ENCODE measurements at regions not wholly inside any gene's neighbourhood (a gene's known extent, or its start where the extent isn't known, plus 50 kb on each side); places are given as distances from the start of the nearest gene placed in this dataset.

DNA sequence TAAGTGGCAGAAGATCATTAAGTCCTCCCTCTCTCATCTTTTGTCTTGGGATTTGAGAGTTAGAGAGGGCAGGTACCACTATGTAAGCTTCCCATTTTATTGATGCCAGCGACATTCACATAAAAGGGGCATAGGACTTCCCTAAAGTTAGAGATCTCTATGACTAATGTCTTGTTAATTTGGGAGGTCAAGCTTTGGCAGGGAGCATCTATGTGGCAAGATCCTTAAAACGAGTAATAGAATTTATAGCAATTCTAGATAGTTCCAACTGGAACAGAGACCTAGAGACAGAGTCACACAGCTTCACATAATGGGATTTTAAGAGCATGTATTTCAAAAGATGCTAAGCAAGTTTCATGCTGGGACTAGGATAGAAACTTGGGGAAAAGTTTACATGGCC, 308.0 kb downstream of the MAP2K6 start:
- DNase-seq = no peak
- no peak overlapping the region for H3K4me3 ChIP-seq
- ATAC-seq = no peak
- no peaks in the 10 kb centered on the region for H3K27me3 ChIP-seq
- peaks cover 0 to 2% of the 10 kb centered on the region in 2 donors for H3K4me1 ChIP-seq
- intact Hi-C loops (cut with DNase I; ENCODE audit: low total_unique reads) = no loop called here
- TF ChIP-seq CTCF (IDR thresholded peaks at IDR 0.05 in 4 of 5, conservative IDR thresholded peaks at IDR 0.05 in 1 of 5) (no peak), POLR2A (IDR thresholded peaks at IDR 0.05) (no peak)
- no peaks in the 10 kb centered on the region for H3K9me3 ChIP-seq
- in situ Hi-C loops (cut with MboI; ENCODE audit: low sequenced_read_pairs in 4 of 4) = no loop called here
- H3K36me3 ChIP-seq = no peaks in the 10 kb centered on the region
- H3K27ac ChIP-seq = no peak overlapping the region

- ATAC-seq = no peak
- in situ Hi-C loops (cut with MboI; ENCODE audit: low sequenced_read_pairs in 4 of 4) = no loop called here
- intact Hi-C loops (cut with DNase I; ENCODE audit: low total_unique reads) = no loop called here
- no peaks in the 10 kb centered on the region for H3K27me3 ChIP-seq
- H3K9me3 ChIP-seq = no peaks in the 10 kb centered on the region
- no peaks in the 10 kb centered on the region for H3K36me3 ChIP-seq
- H3K4me1 ChIP-seq = peaks cover 1 to 4% of the 10 kb centered on the region in 2 donors
- no peak for DNase-seq
- H3K4me3 ChIP-seq = no peak overlapping the region
- no peak overlapping the region for H3K27ac ChIP-seq
- TF ChIP-seq CTCF (IDR thresholded peaks at IDR 0.05 in 4 of 5, conservative IDR thresholded peaks at IDR 0.05 in 1 of 5) (no peak), POLR2A (IDR thresholded peaks at IDR 0.05) (no peak)
Measured at GRCh38 chr17:69723316-69723715, 308.8 kb downstream of the MAP2K6 start.

GRCh38 chr17:69723741-69724140, 309.2 kb downstream of the MAP2K6 start:
- Histone ChIP-seq H3K4me1 (peaks cover 5 to 9% of the 10 kb centered on the region in 2 donors), H3K9me3 (no peaks in the 10 kb centered on the region), H3K4me3 (no peak overlapping the region), H3K27me3 (no peaks in the 10 kb centered on the region), H3K27ac (no peak overlapping the region), H3K36me3 (no peaks in the 10 kb centered on the region)
- in situ Hi-C loops (cut with MboI; ENCODE audit: low sequenced_read_pairs in 4 of 4) = no loop called here
- DNase-seq (no peak), ATAC-seq (no peak)
- intact Hi-C loops (cut with DNase I; ENCODE audit: low total_unique reads) = no loop called here
- TF ChIP-seq CTCF (IDR thresholded peaks at IDR 0.05 in 4 of 5, conservative IDR thresholded peaks at IDR 0.05 in 1 of 5) = no peak

DNA sequence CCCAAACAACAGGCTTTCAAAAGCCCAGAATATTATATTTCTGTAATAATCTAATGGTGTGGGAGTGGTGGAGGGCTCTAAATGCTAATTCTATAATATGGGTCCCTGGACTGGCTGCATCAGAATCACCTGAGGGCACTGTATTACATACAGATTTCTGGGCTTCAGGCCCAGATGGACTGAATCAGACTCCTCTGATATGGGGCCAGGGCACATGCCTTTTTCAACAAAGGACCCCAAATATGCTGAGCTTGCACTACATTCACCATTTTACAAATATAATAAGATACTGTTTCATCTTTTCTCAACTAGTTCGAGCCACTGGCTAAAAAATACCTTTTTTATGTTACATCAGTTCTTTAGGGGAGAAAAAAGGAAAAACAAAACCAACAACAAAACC, 309.7 kb downstream of the MAP2K6 start:
- H3K4me1 ChIP-seq = peaks cover 10 to 14% of the 10 kb centered on the region in 2 donors
- no peak overlapping the region for H3K27ac ChIP-seq
- ATAC-seq = peak in 1 of 2 donors; percentile 39
- in situ Hi-C loops (cut with MboI; ENCODE audit: low sequenced_read_pairs in 4 of 4) (no loop called here), intact Hi-C loops (cut with DNase I; ENCODE audit: low total_unique reads) (no loop called here)
- H3K27me3 ChIP-seq = no peaks in the 10 kb centered on the region
- DNase-seq = no peak
- TF ChIP-seq POLR2A (IDR thresholded peaks at IDR 0.05) = no peak
- TF ChIP-seq CTCF (IDR thresholded peaks at IDR 0.05 in 4 of 5, conservative IDR thresholded peaks at IDR 0.05 in 1 of 5) = no peak
- H3K36me3 ChIP-seq = no peaks in the 10 kb centered on the region
- no peak overlapping the region for H3K4me3 ChIP-seq
- no peaks in the 10 kb centered on the region for H3K9me3 ChIP-seq

DNA sequence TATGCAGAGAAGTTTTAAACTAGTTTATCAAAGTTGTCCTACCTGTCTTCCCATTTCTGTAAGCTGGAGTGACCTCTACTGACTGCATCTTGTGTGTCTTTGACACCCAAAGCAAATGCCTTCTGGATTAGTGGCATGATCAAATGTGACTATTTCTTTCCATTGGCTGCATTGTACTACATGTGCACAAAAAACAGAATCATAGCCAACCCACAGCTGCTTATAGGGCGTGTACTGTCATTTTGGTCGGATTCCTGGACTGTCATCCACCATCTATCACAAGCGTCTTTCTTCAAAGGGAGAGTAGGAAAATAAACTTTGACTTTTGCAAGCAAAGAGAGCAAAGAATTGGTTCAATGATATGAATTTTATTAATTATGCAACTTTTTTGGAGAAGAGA, 310.6 kb downstream of the MAP2K6 start:
- no peaks in the 10 kb centered on the region for H3K9me3 ChIP-seq
- intact Hi-C loops (cut with DNase I; ENCODE audit: low total_unique reads) (no loop called here), in situ Hi-C loops (cut with MboI; ENCODE audit: low sequenced_read_pairs in 4 of 4) (loop anchor here in 2 of 4 donors (25.0 kb wide), 2 partner anchors 412 to 437 kb away; partner anchors contain the start of gene KCNJ2 (in 1 of the 2))
- H3K36me3 ChIP-seq = no peaks in the 10 kb centered on the region
- DNase-seq (no peak), ATAC-seq (no peak)
- TF ChIP-seq CTCF (IDR thresholded peaks at IDR 0.05 in 4 of 5, conservative IDR thresholded peaks at IDR 0.05 in 1 of 5) (no peak), POLR2A (IDR thresholded peaks at IDR 0.05) (no peak)
- H3K4me3 ChIP-seq = no peak overlapping the region
- H3K27me3 ChIP-seq = no peaks in the 10 kb centered on the region
- H3K4me1 ChIP-seq = peaks cover 13 to 19% of the 10 kb centered on the region in 2 donors
- no peak overlapping the region for H3K27ac ChIP-seq
